ENCODE measurements at regions not wholly inside any gene's neighbourhood (a gene's known extent, or its start where the extent isn't known, plus 50 kb on each side); places are given as distances from the start of the nearest gene placed in this dataset.

DNA sequence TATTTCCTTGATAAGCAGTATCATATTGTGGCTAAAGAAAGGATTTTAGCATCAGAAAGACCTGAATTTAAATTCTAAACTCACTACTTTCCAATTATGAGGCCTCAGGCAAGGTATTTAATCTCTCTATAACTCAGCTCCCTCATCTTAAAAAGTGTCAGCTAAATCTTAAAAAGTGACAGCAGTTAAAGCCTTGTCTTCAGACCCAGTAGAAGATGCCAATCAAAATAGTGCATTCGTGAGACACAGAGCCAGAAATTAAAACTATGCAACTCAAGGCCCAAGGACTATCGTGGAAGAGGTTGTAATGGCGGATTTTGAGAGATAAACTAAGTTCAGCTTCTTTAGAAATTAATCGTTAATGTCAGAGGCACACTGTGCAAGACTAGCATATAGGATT is 677.5 kb upstream of the BRINP3 start:
- in situ Hi-C loops (cut with HindIII; ENCODE audit: low pct_unique_long_range_greater_than_20kb, low sequenced_read_pairs) = no loop called here
- TF ChIP-seq JUND (IDR thresholded peaks at IDR 0.05; ENCODE audit: low read depth) = no peak
- DNase-seq (ENCODE audit: low read depth in 1 of 2, low spot score in 1 of 2) = no peak

DNA sequence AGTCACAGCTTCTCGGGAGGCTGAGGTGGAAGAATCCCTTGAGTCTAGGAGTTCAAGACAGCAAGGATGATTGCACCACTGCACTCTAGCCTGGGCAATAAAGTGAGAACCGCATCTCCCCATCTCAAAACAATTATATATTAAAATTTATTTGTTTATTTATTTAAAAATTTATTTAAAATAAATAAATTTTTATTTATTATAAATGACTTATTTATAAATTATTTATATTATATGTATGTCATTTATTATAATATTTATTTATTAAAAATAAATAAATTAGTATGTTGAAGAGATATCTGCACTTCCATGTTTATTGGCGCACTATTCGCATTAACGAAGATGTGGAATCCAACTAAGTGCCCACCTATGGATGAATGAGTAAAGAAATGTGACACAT is 683.2 kb upstream of the BRINP3 start:
- in situ Hi-C loops (cut with HindIII; ENCODE audit: low pct_unique_long_range_greater_than_20kb, low sequenced_read_pairs) = no loop called here
- no peak for TF ChIP-seq JUND (IDR thresholded peaks at IDR 0.05; ENCODE audit: low read depth)
- DNase-seq (ENCODE audit: low read depth in 1 of 2, low spot score in 1 of 2) = no peak

DNA sequence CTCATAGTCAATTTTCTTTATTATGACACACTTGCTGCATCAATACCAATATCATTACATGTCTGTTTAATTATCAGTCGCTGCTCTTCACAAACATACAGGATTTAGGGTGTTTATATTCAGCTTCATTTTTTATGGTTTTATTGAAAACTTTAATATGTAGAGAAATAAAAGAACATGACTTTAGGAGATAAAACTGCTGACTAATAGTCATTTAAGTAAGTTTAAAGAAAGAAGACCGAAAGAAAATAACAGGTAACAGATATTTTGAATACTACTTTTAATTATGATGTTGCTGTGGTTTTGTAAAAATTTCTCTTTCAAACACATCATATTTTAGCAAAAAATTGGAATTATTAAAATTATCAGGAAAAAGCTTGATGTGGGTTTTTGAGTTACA is 685.1 kb upstream of the BRINP3 start:
- no peak for DNase-seq (ENCODE audit: low read depth in 1 of 2, low spot score in 1 of 2)
- TF ChIP-seq JUND (IDR thresholded peaks at IDR 0.05; ENCODE audit: low read depth) = no peak
- in situ Hi-C loops (cut with HindIII; ENCODE audit: low pct_unique_long_range_greater_than_20kb, low sequenced_read_pairs) = no loop called here

DNA sequence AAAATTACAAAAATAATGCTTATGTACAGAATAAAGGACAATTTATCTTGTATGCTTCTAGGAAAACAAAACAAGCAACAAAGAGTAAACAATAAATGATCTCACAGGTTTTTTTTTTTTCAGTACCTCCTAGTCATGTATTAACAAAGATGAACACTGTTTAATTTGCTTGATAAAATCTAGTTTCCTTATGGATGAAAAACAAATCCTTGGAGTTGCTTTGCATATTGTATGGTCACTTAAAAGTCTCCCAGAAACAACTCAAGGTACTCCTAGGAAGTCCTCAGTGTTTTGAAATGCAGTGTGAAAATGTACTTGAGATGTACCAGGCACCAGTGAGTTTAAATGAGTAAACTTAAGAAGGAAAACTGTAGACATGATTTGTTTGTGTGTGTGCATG is 686.0 kb upstream of the BRINP3 start:
- DNase-seq (ENCODE audit: low read depth in 1 of 2, low spot score in 1 of 2) = peak in 1 of 2 experiments; percentile 65
- no peak for TF ChIP-seq JUND (IDR thresholded peaks at IDR 0.05; ENCODE audit: low read depth)
- in situ Hi-C loops (cut with HindIII; ENCODE audit: low pct_unique_long_range_greater_than_20kb, low sequenced_read_pairs) = no loop called here

DNA sequence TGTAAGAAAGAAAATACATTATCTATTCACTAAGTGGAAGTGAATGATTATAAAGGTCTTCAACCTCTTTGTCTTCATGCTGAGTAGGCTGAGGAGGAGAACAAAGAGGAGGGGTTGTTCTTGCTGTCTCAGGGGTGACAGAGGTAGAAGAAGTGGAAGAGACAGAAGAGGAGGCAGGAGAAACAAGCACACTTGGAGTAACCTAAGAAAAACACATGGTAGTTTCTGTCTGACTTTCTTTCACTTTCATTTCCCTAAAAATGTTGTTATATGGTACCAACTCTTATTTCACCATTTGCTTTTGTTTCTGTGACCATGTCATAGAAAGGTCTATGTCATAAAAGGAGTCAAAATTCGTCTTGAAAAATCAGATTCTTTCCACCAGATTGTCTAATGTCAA is 696.6 kb upstream of the BRINP3 start:
- no peak for TF ChIP-seq JUND (IDR thresholded peaks at IDR 0.05; ENCODE audit: low read depth)
- in situ Hi-C loops (cut with HindIII; ENCODE audit: low pct_unique_long_range_greater_than_20kb, low sequenced_read_pairs) = no loop called here
- peak in 1 of 2 experiments; percentile 9 for DNase-seq (ENCODE audit: low read depth in 1 of 2, low spot score in 1 of 2)

DNA sequence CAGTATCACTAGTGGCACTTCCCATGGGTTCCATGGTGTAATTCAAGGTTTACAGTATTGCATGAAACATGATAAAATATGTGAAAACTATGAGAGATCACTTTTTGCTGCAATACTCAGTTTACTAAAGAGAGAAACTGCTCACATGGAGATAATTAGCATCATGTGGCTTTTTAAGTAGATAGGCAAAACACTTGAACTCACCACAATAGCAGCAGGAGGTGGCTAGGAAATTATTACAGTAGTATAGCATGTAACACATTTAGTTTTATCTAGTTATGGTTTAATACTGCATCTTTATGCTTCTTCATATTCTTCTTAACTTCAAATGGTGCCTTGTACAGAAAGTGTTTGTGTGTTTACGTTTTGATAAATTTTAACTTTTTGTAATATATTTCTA is 698.5 kb upstream of the BRINP3 start:
- TF ChIP-seq JUND (IDR thresholded peaks at IDR 0.05; ENCODE audit: low read depth) = no peak
- DNase-seq (ENCODE audit: low read depth in 1 of 2, low spot score in 1 of 2) = no peak
- in situ Hi-C loops (cut with HindIII; ENCODE audit: low pct_unique_long_range_greater_than_20kb, low sequenced_read_pairs) = no loop called here

DNA sequence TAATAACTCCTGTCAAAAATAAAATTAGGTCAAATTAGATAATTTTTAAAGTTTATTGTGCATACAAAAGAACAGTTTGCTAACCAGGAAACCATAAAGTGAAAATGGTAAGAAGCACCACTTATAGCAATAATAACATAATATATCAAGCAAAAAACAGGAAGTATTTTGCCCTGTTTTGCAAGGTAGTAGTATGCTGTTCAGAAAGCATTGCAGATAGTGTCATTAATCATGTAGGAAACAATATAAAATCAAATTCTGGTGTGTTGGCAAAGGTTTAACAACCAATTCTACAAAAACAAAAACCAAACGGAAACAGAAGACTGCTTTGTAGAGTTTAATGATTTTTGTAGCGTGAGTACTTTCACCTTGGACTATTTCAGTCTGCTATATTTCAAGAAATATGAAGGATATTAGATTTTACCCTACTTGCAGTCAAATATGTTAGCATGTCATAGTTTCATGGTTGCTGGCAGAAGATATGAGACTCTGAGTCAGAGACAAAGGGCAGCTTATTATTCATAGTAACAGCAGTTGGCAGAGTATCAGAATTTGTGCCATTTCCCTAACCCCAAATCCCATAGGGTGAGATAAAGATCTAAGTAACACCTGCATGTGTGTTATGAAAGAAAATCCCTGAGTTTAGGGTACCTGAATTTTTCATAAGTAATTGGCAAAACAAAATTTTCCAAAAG is 729.0 kb upstream of the BRINP3 start:
- TF ChIP-seq JUND (IDR thresholded peaks at IDR 0.05; ENCODE audit: low read depth) = no peak
- peak in 1 of 2 experiments; percentile 16 for DNase-seq (ENCODE audit: low read depth in 1 of 2, low spot score in 1 of 2)
- in situ Hi-C loops (cut with HindIII; ENCODE audit: low pct_unique_long_range_greater_than_20kb, low sequenced_read_pairs) = no loop called here

DNA sequence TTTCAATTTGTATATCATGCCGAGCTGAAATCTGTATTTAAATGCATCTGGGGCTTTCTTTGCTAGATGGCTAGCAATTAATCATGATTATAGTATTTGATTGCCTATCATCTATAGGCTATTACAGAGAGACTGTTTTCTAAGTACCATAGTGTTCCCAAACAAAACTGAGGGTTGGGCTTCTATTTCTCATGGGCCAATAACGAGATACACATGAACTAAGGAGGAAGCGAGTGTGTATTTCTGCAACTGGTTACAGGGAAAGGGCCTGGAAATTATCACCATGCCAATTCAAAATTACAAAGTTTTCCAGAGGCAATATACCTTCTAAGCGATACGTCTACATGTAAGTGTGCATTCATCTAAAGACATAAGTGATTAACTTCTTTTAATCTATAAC is 744.5 kb upstream of the BRINP3 start:
- no peak for TF ChIP-seq JUND (IDR thresholded peaks at IDR 0.05; ENCODE audit: low read depth)
- no peak for DNase-seq (ENCODE audit: low read depth in 1 of 2, low spot score in 1 of 2)
- in situ Hi-C loops (cut with HindIII; ENCODE audit: low pct_unique_long_range_greater_than_20kb, low sequenced_read_pairs) = no loop called here

DNA sequence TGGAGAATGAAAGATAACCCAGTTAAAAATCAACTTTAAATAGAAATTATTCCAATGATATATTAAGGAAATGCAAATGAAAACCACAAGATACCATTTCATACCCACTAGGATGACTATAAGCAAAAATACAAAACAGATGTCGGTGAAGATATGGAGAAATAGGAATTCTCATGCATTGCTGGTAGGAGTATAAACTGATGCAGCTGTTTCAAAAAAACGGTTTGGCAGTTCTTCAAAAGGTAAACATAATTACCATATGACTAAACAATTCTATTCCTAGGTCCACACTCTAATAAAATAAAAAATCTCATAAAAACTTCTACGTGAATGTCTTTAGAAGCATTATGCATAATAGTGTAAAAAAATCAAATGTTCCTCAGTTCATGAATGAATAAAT is 763.3 kb upstream of the BRINP3 start:
- no peak for TF ChIP-seq JUND (IDR thresholded peaks at IDR 0.05; ENCODE audit: low read depth)
- no peak for DNase-seq (ENCODE audit: low read depth in 1 of 2, low spot score in 1 of 2)
- in situ Hi-C loops (cut with HindIII; ENCODE audit: low pct_unique_long_range_greater_than_20kb, low sequenced_read_pairs) = no loop called here

DNA sequence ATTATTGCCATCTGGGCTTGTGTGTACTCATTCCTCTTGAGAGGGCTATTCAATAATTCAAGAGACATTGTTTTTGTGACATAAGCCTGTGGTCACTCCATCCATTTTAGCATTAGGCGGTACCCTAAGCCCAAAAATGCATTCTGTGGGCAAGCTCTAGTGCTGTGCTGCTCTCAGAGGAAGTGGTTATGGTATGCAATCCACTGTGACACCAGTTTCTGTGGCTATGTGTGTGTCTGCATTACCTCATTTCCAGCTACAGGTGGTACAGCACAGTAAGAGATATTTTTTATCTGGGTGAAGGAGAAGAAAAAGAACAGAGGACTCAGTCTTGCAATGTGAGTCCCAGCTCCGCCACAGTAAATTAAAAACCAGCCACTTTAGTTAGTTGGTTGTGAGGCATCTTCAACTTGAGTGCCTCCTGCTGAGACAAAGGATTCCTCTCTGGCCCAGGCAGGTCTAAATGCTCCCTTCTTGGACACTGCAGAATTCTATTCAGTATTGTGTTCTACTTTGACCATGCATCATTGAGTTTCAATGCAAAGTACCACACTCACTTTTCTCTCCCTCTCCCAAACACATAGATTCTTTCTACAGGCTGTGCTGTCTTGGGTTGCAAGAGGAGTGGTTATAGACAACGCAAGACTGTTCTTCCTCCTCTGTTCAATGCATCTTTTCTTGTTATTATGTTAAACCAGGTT is 777.8 kb upstream of the BRINP3 start:
- no peak for TF ChIP-seq JUND (IDR thresholded peaks at IDR 0.05; ENCODE audit: low read depth)
- DNase-seq (ENCODE audit: low read depth in 1 of 2, low spot score in 1 of 2) = no peak
- in situ Hi-C loops (cut with HindIII; ENCODE audit: low pct_unique_long_range_greater_than_20kb, low sequenced_read_pairs) = no loop called here

DNA sequence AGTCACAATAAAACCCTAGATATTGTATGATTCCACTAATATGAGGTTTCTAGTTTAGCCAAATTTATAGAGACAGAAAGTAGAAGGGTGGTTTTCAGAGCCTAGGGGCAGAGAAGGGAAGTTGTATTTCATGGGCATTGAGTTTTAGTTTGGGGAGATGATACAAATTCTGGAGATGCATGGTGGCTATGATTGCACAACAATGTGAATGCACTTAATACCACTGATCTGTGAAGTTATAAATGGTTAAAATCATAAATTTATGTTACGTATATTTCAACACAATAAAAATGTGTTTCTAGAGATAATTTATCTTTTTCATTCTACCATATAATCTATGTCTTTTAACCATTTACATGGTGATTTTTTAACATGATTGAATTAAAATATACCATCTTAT is 779.3 kb upstream of the BRINP3 start:
- DNase-seq (ENCODE audit: low read depth in 1 of 2, low spot score in 1 of 2) = no peak
- in situ Hi-C loops (cut with HindIII; ENCODE audit: low pct_unique_long_range_greater_than_20kb, low sequenced_read_pairs) = no loop called here
- no peak for TF ChIP-seq JUND (IDR thresholded peaks at IDR 0.05; ENCODE audit: low read depth)

DNA sequence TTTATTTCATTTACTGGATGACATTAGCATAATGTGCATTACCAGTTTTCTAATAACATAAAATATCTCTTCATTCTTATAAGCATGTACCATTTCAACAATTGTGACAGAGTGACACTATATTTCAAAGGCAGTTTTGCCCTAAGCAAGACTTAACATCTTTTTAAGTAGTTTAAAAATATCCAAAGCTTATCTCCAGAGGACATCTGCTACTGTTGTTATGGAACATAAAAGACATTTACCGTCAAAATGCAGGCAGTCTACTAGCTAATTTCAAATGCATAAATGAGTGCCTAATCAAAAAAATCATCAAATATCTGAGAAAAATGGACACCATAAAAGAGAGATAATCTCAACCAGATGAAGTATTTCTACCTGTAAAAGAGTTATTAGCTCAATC is 782.4 kb upstream of the BRINP3 start:
- in situ Hi-C loops (cut with HindIII; ENCODE audit: low pct_unique_long_range_greater_than_20kb, low sequenced_read_pairs) = no loop called here
- no peak for DNase-seq (ENCODE audit: low read depth in 1 of 2, low spot score in 1 of 2)
- TF ChIP-seq JUND (IDR thresholded peaks at IDR 0.05; ENCODE audit: low read depth) = no peak

DNA sequence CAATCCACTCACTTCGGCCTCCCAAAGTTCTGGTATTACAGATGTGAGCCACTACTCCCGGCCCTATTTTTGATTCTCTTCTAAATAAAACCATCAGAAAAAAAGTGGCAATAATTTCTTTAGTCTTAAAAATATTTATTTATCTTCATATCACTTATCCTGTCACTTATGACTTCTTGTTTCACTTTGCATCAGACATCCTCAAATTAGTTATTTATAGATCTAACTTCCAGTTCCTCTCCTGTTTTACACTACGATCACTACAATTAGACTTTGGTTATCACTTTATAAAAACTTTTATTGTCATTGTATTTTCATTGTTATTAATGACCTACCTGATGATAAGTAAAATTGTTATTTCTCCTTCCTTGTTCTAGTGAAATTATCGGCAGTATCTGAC is 783.4 kb upstream of the BRINP3 start:
- in situ Hi-C loops (cut with HindIII; ENCODE audit: low pct_unique_long_range_greater_than_20kb, low sequenced_read_pairs) = no loop called here
- no peak for TF ChIP-seq JUND (IDR thresholded peaks at IDR 0.05; ENCODE audit: low read depth)
- DNase-seq (ENCODE audit: low read depth in 1 of 2, low spot score in 1 of 2) = no peak
